ENCODE measurements at regions not wholly inside any gene's neighbourhood (a gene's known extent, or its start where the extent isn't known, plus 50 kb on each side); places are given as distances from the start of the nearest gene placed in this dataset.

DNA sequence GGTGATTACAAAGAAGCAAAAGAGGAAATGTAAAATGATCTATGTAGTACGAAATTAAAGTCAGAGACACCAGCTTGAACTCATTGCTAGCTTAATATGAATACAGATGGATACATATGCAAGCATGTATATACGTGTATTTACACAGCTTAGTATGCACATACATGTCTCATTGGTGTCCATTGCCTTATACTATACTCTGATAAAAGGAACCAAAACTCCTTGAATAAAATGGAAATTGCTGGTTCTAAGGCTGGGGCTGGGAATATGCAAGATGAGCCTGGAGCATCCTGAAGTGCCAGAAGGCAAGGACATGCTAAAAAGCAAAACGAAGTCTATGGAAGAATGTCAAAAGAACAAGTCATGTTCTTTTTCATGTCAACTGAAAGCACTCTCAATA is 1424.4 kb upstream of the SLC39A10 start:
- Histone ChIP-seq H3K4me1 (ENCODE audit: insufficient read depth, poor library complexity, severe bottlenecking) (no peaks in the 10 kb centered on the region), H3K4me3 (ENCODE audit: severe bottlenecking) (no peak overlapping the region), H3K27ac (ENCODE audit: poor library complexity, severe bottlenecking) (no peak overlapping the region), H3K9me3 (ENCODE audit: severe bottlenecking) (no peaks in the 10 kb centered on the region), H3K36me3 (ENCODE audit: low read depth) (no peaks in the 10 kb centered on the region), H3K27me3 (ENCODE audit: insufficient read depth, poor library complexity, severe bottlenecking) (no peaks in the 10 kb centered on the region)
- TF ChIP-seq, protein P1, sequence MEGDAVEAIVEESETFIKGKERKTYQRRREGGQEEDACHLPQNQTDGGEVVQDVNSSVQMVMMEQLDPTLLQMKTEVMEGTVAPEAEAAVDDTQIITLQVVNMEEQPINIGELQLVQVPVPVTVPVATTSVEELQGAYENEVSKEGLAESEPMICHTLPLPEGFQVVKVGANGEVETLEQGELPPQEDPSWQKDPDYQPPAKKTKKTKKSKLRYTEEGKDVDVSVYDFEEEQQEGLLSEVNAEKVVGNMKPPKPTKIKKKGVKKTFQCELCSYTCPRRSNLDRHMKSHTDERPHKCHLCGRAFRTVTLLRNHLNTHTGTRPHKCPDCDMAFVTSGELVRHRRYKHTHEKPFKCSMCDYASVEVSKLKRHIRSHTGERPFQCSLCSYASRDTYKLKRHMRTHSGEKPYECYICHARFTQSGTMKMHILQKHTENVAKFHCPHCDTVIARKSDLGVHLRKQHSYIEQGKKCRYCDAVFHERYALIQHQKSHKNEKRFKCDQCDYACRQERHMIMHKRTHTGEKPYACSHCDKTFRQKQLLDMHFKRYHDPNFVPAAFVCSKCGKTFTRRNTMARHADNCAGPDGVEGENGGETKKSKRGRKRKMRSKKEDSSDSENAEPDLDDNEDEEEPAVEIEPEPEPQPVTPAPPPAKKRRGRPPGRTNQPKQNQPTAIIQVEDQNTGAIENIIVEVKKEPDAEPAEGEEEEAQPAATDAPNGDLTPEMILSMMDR (IDR thresholded peaks at IDR 0.05; ENCODE audit: poor library complexity, severe bottlenecking), result no peak
- ATAC-seq (ENCODE audit: low read depth), result no peak
- no peak for DNase-seq (ENCODE audit: low spot score)

DNA sequence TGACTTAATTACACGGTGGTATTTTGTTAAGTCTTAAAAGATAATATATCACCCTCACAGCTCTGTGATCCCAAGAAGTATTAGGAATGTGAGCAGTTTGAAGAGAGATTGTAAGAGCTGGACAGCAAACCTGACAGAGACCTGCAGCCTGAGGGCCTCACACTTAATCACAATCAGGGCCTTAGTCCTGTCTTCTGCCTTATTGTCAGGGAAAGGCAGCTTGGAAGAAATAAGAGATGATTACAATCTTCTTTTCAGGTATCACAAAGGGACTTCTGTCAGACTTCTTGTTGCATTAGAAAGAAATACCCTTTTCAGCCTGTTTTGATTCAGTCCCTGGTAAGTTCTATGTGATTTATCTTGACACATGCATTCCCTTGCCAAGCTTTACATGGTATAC is 1433.8 kb upstream of the SLC39A10 start:
- Histone ChIP-seq H3K4me1 (ENCODE audit: insufficient read depth, poor library complexity, severe bottlenecking) (no peaks in the 10 kb centered on the region), H3K4me3 (ENCODE audit: severe bottlenecking) (no peak overlapping the region), H3K27me3 (ENCODE audit: insufficient read depth, poor library complexity, severe bottlenecking) (no peaks in the 10 kb centered on the region), H3K27ac (ENCODE audit: poor library complexity, severe bottlenecking) (no peak overlapping the region), H3K36me3 (ENCODE audit: low read depth) (no peaks in the 10 kb centered on the region), H3K9me3 (ENCODE audit: severe bottlenecking) (no peaks in the 10 kb centered on the region)
- ATAC-seq (ENCODE audit: low read depth), result no peak
- DNase-seq (ENCODE audit: low spot score), result no peak
- TF ChIP-seq, protein P1 (IDR thresholded peaks at IDR 0.05; ENCODE audit: poor library complexity, severe bottlenecking), result no peak

DNA sequence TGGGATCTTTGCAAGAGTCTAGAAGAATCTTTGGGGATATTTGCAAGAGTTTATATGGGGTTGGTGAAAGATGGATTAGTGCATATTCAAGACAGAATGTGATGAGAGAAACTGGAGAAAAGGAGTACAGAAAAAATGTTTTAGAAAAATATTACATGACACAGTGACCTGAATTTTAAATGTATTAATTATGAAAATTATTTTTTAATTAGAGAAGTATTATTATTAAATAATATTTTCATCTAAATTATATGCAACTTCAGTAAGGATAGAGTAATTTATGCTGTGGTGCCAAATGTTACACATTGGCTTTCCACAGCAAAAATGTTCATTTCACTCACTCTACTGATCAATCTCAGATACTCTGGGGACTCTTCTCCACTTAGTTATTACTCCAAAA is 1442.8 kb upstream of the SLC39A10 start:
- no peaks in the 10 kb centered on the region for H3K4me1 ChIP-seq (ENCODE audit: insufficient read depth, poor library complexity, severe bottlenecking)
- no peaks in the 10 kb centered on the region for H3K36me3 ChIP-seq (ENCODE audit: low read depth)
- no peak overlapping the region for H3K4me3 ChIP-seq (ENCODE audit: severe bottlenecking)
- H3K27me3 ChIP-seq (ENCODE audit: insufficient read depth, poor library complexity, severe bottlenecking), result no peaks in the 10 kb centered on the region
- ATAC-seq (ENCODE audit: low read depth), result no peak
- no peak for DNase-seq (ENCODE audit: low spot score)
- no peaks in the 10 kb centered on the region for H3K9me3 ChIP-seq (ENCODE audit: severe bottlenecking)
- H3K27ac ChIP-seq (ENCODE audit: poor library complexity, severe bottlenecking), result no peak overlapping the region
- TF ChIP-seq, protein P1 (IDR thresholded peaks at IDR 0.05; ENCODE audit: poor library complexity, severe bottlenecking), result no peak

- TF ChIP-seq, protein P1 (IDR thresholded peaks at IDR 0.05; ENCODE audit: poor library complexity, severe bottlenecking), result no peak
- DNase-seq (ENCODE audit: low spot score), result no peak
- no peaks in the 10 kb centered on the region for H3K9me3 ChIP-seq (ENCODE audit: severe bottlenecking)
- H3K4me1 ChIP-seq (ENCODE audit: insufficient read depth, poor library complexity, severe bottlenecking), result no peaks in the 10 kb centered on the region
- ATAC-seq (ENCODE audit: low read depth), result no peak
- no peaks in the 10 kb centered on the region for H3K27me3 ChIP-seq (ENCODE audit: insufficient read depth, poor library complexity, severe bottlenecking)
- no peak overlapping the region for H3K27ac ChIP-seq (ENCODE audit: poor library complexity, severe bottlenecking)
- no peak overlapping the region for H3K4me3 ChIP-seq (ENCODE audit: severe bottlenecking)
- no peaks in the 10 kb centered on the region for H3K36me3 ChIP-seq (ENCODE audit: low read depth)
Observed at GRCh38 chr2:194205568-194206227, 1451.3 kb upstream of the SLC39A10 start.

GRCh38 chr2:194203898-194204297 is 1453.1 kb upstream of the SLC39A10 start:
- Histone ChIP-seq H3K4me1 (ENCODE audit: insufficient read depth, poor library complexity, severe bottlenecking) (no peaks in the 10 kb centered on the region), H3K27ac (ENCODE audit: poor library complexity, severe bottlenecking) (no peak overlapping the region), H3K27me3 (ENCODE audit: insufficient read depth, poor library complexity, severe bottlenecking) (no peaks in the 10 kb centered on the region), H3K36me3 (ENCODE audit: low read depth) (no peaks in the 10 kb centered on the region), H3K9me3 (ENCODE audit: severe bottlenecking) (no peaks in the 10 kb centered on the region), H3K4me3 (ENCODE audit: severe bottlenecking) (no peak overlapping the region)
- no peak for DNase-seq (ENCODE audit: low spot score)
- TF ChIP-seq, protein P1 (IDR thresholded peaks at IDR 0.05; ENCODE audit: poor library complexity, severe bottlenecking), result no peak
- ATAC-seq (ENCODE audit: low read depth), result peak; percentile 70; the same call in 2 of the 3 replicates
